H9 (cell line): ENCODE measurements at regions not wholly inside any gene's neighbourhood (a gene's known extent, or its start where the extent isn't known, plus 50 kb on each side); places are given as distances from the start of the nearest gene placed in this dataset.

Experiments
- DNase-seq: peaks from one replicate; pipeline ENCODE4 v3.0.0-alpha.2; 2017
- H2AFZ ChIP-seq: one replicate; pipeline ENCODE4 v1.6.1; 2013; ENCODE audit warnings: mild to moderate bottlenecking, low read length, control low read depth, moderate library complexity
- H2AK5ac ChIP-seq: 2 replicates; pipeline ENCODE4 v1.6.1; 2013; ENCODE audit warnings: low read length, control low read depth, mixed read lengths; ENCODE audit not compliant: insufficient read length
- H2BK120ac ChIP-seq: one replicate; pipeline ENCODE4 v1.6.1; 2013; ENCODE audit warnings: low read depth, mild to moderate bottlenecking, low read length, control low read depth, inconsistent platforms; ENCODE audit not compliant: poor library complexity, severe bottlenecking
- H2BK12ac ChIP-seq: 2 replicates; pipeline ENCODE4 v1.6.1; 2013; ENCODE audit warnings: low read length, control low read depth, mixed read lengths, low read depth; ENCODE audit not compliant: insufficient read length
- H2BK15ac ChIP-seq: 2 replicates; pipeline ENCODE4 v1.6.1; 2013; ENCODE audit warnings: low read depth, low read length, control low read depth
- H2BK20ac ChIP-seq: one replicate; pipeline ENCODE4 v1.6.1; 2013; ENCODE audit warnings: low read depth, mild to moderate bottlenecking, low read length, control low read depth, inconsistent platforms; ENCODE audit not compliant: poor library complexity, severe bottlenecking
- H2BK5ac ChIP-seq: 2 replicates; pipeline ENCODE4 v1.6.1; 2013; ENCODE audit warnings: low read length, control low read depth, mixed read lengths; ENCODE audit not compliant: insufficient read length
- H3K14ac ChIP-seq: 2 replicates; pipeline ENCODE4 v1.6.1; 2013; ENCODE audit warnings: low read length, control low read depth; ENCODE audit not compliant: insufficient read depth
- H3K18ac ChIP-seq: 2 replicates; pipeline ENCODE4 v1.6.1; 2013; ENCODE audit warnings: low read depth, mild to moderate bottlenecking, mixed read lengths, low read length, control low read depth; ENCODE audit not compliant: insufficient read length
- H3K23ac ChIP-seq: 2 replicates; pipeline ENCODE4 v1.6.1; 2013; ENCODE audit warnings: low read length, control low read depth, mixed read lengths, low read depth; ENCODE audit not compliant: insufficient read length
- H3K23me2 ChIP-seq: 2 replicates; pipeline ENCODE4 v1.6.1; 2013; ENCODE audit warnings: low read depth, mild to moderate bottlenecking, mixed read lengths, low read length, control low read depth; ENCODE audit not compliant: insufficient read length, poor library complexity, severe bottlenecking
- H3K27ac ChIP-seq: 2 replicates; pipeline ENCODE4 v1.5.1; 2013; ENCODE audit warnings: low read length, control low read depth, mixed read lengths, low read depth; ENCODE audit not compliant: insufficient read length
- H3K27me3 ChIP-seq: 2 replicates; pipeline ENCODE4 v1.6.1; 2013; ENCODE audit warnings: low read length, control low read depth, inconsistent platforms; ENCODE audit not compliant: insufficient read depth
- H3K4ac ChIP-seq: 2 replicates; pipeline ENCODE4 v1.6.1; 2013; ENCODE audit warnings: low read depth, mild to moderate bottlenecking, control low read depth, inconsistent platforms, low read length, moderate library complexity
- H3K4me1 ChIP-seq: 2 replicates; pipeline ENCODE4 v1.6.1; 2013; ENCODE audit warnings: low read length, control low read depth, inconsistent platforms; ENCODE audit not compliant: insufficient read depth
- H3K4me2 ChIP-seq: 2 replicates; pipeline ENCODE4 v1.6.1; 2013; ENCODE audit warnings: low read length, control low read depth, mixed read lengths; ENCODE audit not compliant: insufficient read length, insufficient read depth
- H3K56ac ChIP-seq: 2 replicates; pipeline ENCODE4 v1.6.1; 2013; ENCODE audit warnings: low read depth, mild to moderate bottlenecking, mixed read lengths, low read length, control low read depth; ENCODE audit not compliant: insufficient read length
- H3K79me1 ChIP-seq: 2 replicates; pipeline ENCODE4 v1.6.1; 2013; ENCODE audit warnings: low read depth, mild to moderate bottlenecking, moderate library complexity, low read length, control low read depth, inconsistent platforms; ENCODE audit not compliant: insufficient read depth, poor library complexity, severe bottlenecking
- H3K79me2 ChIP-seq: 2 replicates; pipeline ENCODE4 v1.6.1; 2013; ENCODE audit warnings: low read length, control low read depth, inconsistent platforms; ENCODE audit not compliant: insufficient read depth
- H3K9ac ChIP-seq: 2 replicates; pipeline ENCODE4 v1.6.1; 2013; ENCODE audit warnings: low read length, control low read depth, mixed read lengths; ENCODE audit not compliant: insufficient read length; ENCODE audit errors: extremely low read depth
- H3K9me3 ChIP-seq: one replicate; pipeline ENCODE4 v1.6.1; 2013; ENCODE audit warnings: low read depth, low read length, inconsistent platforms; ENCODE audit not compliant: control insufficient read depth
- H3T11ph ChIP-seq: one replicate; pipeline ENCODE4 v1.6.1; 2013; ENCODE audit warnings: mild to moderate bottlenecking, low read length, control low read depth, inconsistent platforms
- H4K20me1 ChIP-seq: one replicate; pipeline ENCODE4 v1.6.1; 2013; ENCODE audit not compliant: control insufficient read depth, insufficient read length, insufficient read depth
- H4K5ac ChIP-seq: 2 replicates; pipeline ENCODE4 v1.6.1; 2013; ENCODE audit warnings: low read depth, mild to moderate bottlenecking, mixed read lengths, low read length, control low read depth; ENCODE audit not compliant: insufficient read length
- H4K8ac ChIP-seq: replicated peaks from 2 replicates; pipeline ENCODE4 v1.6.1; 2013; ENCODE audit warnings: low read length, control low read depth, mixed read lengths, low read depth; ENCODE audit not compliant: insufficient read length
- H4K91ac ChIP-seq: 2 replicates; pipeline ENCODE4 v1.6.1; 2013; ENCODE audit warnings: low read depth, mild to moderate bottlenecking, moderate library complexity, mixed read lengths, low read length, control low read depth; ENCODE audit not compliant: insufficient read length
- H3K27ac Mint-ChIP-seq, 3 experiments: 2 replicates in 2 of 3; 3 replicates in 1 of 3; pipeline ENCODE4 v1.8.0; 2020 to 2021; ENCODE audit warnings: mixed read lengths in 3 of 3, mild to moderate bottlenecking in 1 of 3, moderate library complexity in 1 of 3
- H3K27me3 Mint-ChIP-seq: 2 replicates; pipeline ENCODE4 v1.8.0; 2021; ENCODE audit warnings: low read depth, mild to moderate bottlenecking, moderate library complexity, mixed read lengths
- H3K36me3 Mint-ChIP-seq, 3 experiments: 2 replicates in 2 of 3; 3 replicates in 1 of 3; pipeline ENCODE4 v1.8.0; 2020 to 2021; ENCODE audit warnings: low read depth in 3 of 3, mixed read lengths in 3 of 3; ENCODE audit not compliant: insufficient read depth in 1 of 3
- H3K4me1 Mint-ChIP-seq, 2 experiments: 2 replicates each; pipeline ENCODE4 v1.8.0; 2020; ENCODE audit warnings: mixed read lengths in 2 of 2
- H3K4me3 Mint-ChIP-seq, 2 experiments: 2 replicates in 1 of 2; 3 replicates in 1 of 2; pipeline ENCODE4 v1.8.0; 2020 to 2021; ENCODE audit warnings: mild to moderate bottlenecking in 2 of 2, mixed read lengths in 2 of 2, moderate library complexity in 1 of 2
- H3K9me3 Mint-ChIP-seq, 2 experiments: 2 replicates in 1 of 2; 3 replicates in 1 of 2; pipeline ENCODE4 v1.8.0; 2020; ENCODE audit warnings: mild to moderate bottlenecking in 2 of 2, mixed read lengths in 2 of 2, moderate library complexity in 1 of 2
- WGBS: extraction: QIAGEN DNeasy Blood & Tissue Kit; methylation state at CpG from one replicate; pipeline ENCODE4 v1.1.7; 2013; ENCODE audit warnings: missing lambda C conversion rate, low lambda C conversion rate, mixed read lengths; ENCODE audit not compliant: insufficient read length; ENCODE audit errors: extremely low coverage; 5-methylcytosine and 5-hydroxymethylcytosine counted together
- TF ChIP-seq, protein P1 (sequence below): fragments of 200-600 bp; sonication (generic); conservative IDR thresholded peaks from 3 replicates; pipeline ENCODE4 v1.8.0; 2021; ENCODE audit warnings: antibody characterized with exemption, mild to moderate bottlenecking

DNA sequence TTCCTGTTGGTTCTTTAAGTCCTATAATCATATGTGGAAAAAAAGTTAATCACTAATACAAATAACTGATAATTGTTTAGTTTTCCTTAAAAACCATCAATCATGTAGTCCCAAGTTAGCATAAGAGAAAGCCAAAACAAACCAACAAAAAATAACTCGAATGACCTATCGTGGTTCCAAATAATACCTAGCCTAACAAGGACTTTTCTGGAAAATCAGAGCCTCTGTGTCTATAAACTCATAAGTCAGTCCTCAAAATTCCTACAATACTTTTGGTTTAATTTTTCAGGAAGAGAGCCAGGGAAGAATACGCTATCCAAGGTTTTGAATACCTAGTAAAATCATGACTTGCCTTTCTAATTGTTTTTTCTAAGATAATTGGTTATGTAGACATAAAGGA is 975.3 kb upstream of the SOX9 start:
- no peak overlapping the region for H3K9ac ChIP-seq
- Mint-ChIP-seq H3K27me3 (no peaks in the 10 kb centered on the region), H3K9me3 (no peaks in the 10 kb centered on the region), H3K27ac (no peak overlapping the region), H3K4me1 (no peaks in the 10 kb centered on the region), H3K4me3 (no peak overlapping the region), H3K36me3 (no peaks in the 10 kb centered on the region)
- no peak overlapping the region for H2AFZ ChIP-seq
- no peak overlapping the region for H3K14ac ChIP-seq
- H2BK20ac ChIP-seq = no peak overlapping the region
- no peaks in the 10 kb centered on the region for H3K23me2 ChIP-seq
- no peak overlapping the region for H2BK120ac ChIP-seq
- H2BK12ac ChIP-seq = no peak overlapping the region
- no peaks in the 10 kb centered on the region for H4K20me1 ChIP-seq
- H2BK15ac ChIP-seq = no peak overlapping the region
- no peaks in the 10 kb centered on the region for H3K79me1 ChIP-seq
- H3K27me3 ChIP-seq = no peaks in the 10 kb centered on the region
- H3K4me1 ChIP-seq = no peaks in the 10 kb centered on the region
- H3K23ac ChIP-seq = no peak overlapping the region
- H2BK5ac ChIP-seq = no peak overlapping the region
- no peak overlapping the region for H3K4ac ChIP-seq
- no CpG with 5 or more reads among the region's 3 CpGs for WGBS
- no peak overlapping the region for H4K91ac ChIP-seq
- TF ChIP-seq, protein P1, sequence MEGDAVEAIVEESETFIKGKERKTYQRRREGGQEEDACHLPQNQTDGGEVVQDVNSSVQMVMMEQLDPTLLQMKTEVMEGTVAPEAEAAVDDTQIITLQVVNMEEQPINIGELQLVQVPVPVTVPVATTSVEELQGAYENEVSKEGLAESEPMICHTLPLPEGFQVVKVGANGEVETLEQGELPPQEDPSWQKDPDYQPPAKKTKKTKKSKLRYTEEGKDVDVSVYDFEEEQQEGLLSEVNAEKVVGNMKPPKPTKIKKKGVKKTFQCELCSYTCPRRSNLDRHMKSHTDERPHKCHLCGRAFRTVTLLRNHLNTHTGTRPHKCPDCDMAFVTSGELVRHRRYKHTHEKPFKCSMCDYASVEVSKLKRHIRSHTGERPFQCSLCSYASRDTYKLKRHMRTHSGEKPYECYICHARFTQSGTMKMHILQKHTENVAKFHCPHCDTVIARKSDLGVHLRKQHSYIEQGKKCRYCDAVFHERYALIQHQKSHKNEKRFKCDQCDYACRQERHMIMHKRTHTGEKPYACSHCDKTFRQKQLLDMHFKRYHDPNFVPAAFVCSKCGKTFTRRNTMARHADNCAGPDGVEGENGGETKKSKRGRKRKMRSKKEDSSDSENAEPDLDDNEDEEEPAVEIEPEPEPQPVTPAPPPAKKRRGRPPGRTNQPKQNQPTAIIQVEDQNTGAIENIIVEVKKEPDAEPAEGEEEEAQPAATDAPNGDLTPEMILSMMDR = no peak
- H3T11ph ChIP-seq = no peak overlapping the region
- H3K27ac ChIP-seq = no peak overlapping the region
- no peaks in the 10 kb centered on the region; the same call in 1 of the 2 replicates for H3K79me2 ChIP-seq
- no peak overlapping the region for H4K5ac ChIP-seq
- no peak overlapping the region for H3K4me2 ChIP-seq
- no peak overlapping the region for H3K56ac ChIP-seq
- H4K8ac ChIP-seq = no peak overlapping the region
- no peak overlapping the region for H3K18ac ChIP-seq
- DNase-seq = no peak
- no peaks in the 10 kb centered on the region for H3K9me3 ChIP-seq
- H2AK5ac ChIP-seq = no peak overlapping the region
